ENCODE measurements at regions not wholly inside any gene's neighbourhood (a gene's known extent, or its start where the extent isn't known, plus 50 kb on each side); places are given as distances from the start of the nearest gene placed in this dataset.

- H3K4me3 ChIP-seq (ENCODE audit: low read length), result no peak overlapping the region
- DNase-seq (ENCODE audit: low read depth), result no peak
- TF ChIP-seq CTCF (conservative IDR thresholded peaks at IDR 0.05; ENCODE audit: low read length), result no peak
Measured at GRCh38 chr2:128591861-128592822, 273.5 kb upstream of the HS6ST1 start.

GRCh38 chr2:128593518-128593878 is 274.8 kb upstream of the HS6ST1 start:
- H3K4me3 ChIP-seq (ENCODE audit: low read length), result no peak overlapping the region
- TF ChIP-seq CTCF (conservative IDR thresholded peaks at IDR 0.05; ENCODE audit: low read length), result no peak

GRCh38 chr2:128593879-128594650 is 275.4 kb upstream of the HS6ST1 start:
- no peak overlapping the region for H3K4me3 ChIP-seq (ENCODE audit: low read length)
- DNase-seq (ENCODE audit: low read depth), result no peak
- no peak for TF ChIP-seq CTCF (conservative IDR thresholded peaks at IDR 0.05; ENCODE audit: low read length)

More at GRCh38 chr2:128593518-128593878, 274.8 kb upstream of the HS6ST1 start:
- DNase-seq (ENCODE audit: low read depth), result no peak

- TF ChIP-seq CTCF (conservative IDR thresholded peaks at IDR 0.05; ENCODE audit: low read length), result no peak
- no peak for DNase-seq (ENCODE audit: low read depth)
- H3K4me3 ChIP-seq (ENCODE audit: low read length), result no peak overlapping the region
Measured at GRCh38 chr2:128594651-128594910, 275.9 kb upstream of the HS6ST1 start.

- no peak for TF ChIP-seq CTCF (conservative IDR thresholded peaks at IDR 0.05; ENCODE audit: low read length)
- no peak for DNase-seq (ENCODE audit: low read depth)
- no peak overlapping the region for H3K4me3 ChIP-seq (ENCODE audit: low read length)
Measured at GRCh38 chr2:128594953-128595677, 276.4 kb upstream of the HS6ST1 start.

GRCh38 chr2:128595763-128596395 is 277.2 kb upstream of the HS6ST1 start:
- H3K4me3 ChIP-seq (ENCODE audit: low read length), result no peak overlapping the region
- TF ChIP-seq CTCF (conservative IDR thresholded peaks at IDR 0.05; ENCODE audit: low read length), result no peak
- no peak for DNase-seq (ENCODE audit: low read depth)

Measured in AG10803 (cell line).